Thymus (tissue), 11 donors: ENCODE measurements at regions not wholly inside any gene's neighbourhood (a gene's known extent, or its start where the extent isn't known, plus 50 kb on each side); places are given as distances from the start of the nearest gene placed in this dataset.
"Not testable (repeated sequence)": the region's sequence is repeated elsewhere in the genome, so short reads cannot be mapped to it uniquely, and the experiment has no call there.

Experiments used
- DNase-seq, 9 donors: peaks; one replicate each; pipeline ENCODE4 v3.0.0-alpha.2; 2013; ENCODE audit warnings: low spot score in 9 of 9, low read depth in 6 of 9, missing footprints in 1 of 9
- H3K27ac ChIP-seq, 2 donors: one replicate each; pipeline ENCODE4 v1.5.1; 2013; ENCODE audit warnings: control low read depth in 1 of 2, low read depth in 1 of 2, low read length in 1 of 2, mild to moderate bottlenecking in 1 of 2, moderate library complexity in 1 of 2
- H3K27me3 ChIP-seq, 2 donors: one replicate each; pipeline ENCODE4 v1.5.1; 2013; ENCODE audit warnings: low read length in 1 of 2; ENCODE audit not compliant: control insufficient read depth in 2 of 2, insufficient read depth in 1 of 2
- H3K36me3 ChIP-seq, 2 donors: one replicate each; pipeline ENCODE4 v1.5.1; 2013; ENCODE audit warnings: low read length in 1 of 2, mild to moderate bottlenecking in 1 of 2, moderate library complexity in 1 of 2; ENCODE audit not compliant: control insufficient read depth in 2 of 2, insufficient read depth in 2 of 2
- H3K4me1 ChIP-seq, 2 donors: one replicate each; pipeline ENCODE4 v1.5.1; 2013; ENCODE audit warnings: low read length in 2 of 2; ENCODE audit not compliant: control insufficient read depth in 2 of 2, insufficient read depth in 2 of 2
- H3K4me3 ChIP-seq, 2 donors: one replicate each; pipeline ENCODE4 v1.5.1; 2013; ENCODE audit warnings: low read length in 2 of 2, control low read depth in 1 of 2, mild to moderate bottlenecking in 1 of 2
- H3K9me3 ChIP-seq, 2 donors: one replicate each; pipeline ENCODE4 v1.5.1; 2013; ENCODE audit warnings: low read length in 1 of 2, mild to moderate bottlenecking in 1 of 2; ENCODE audit not compliant: control insufficient read depth in 2 of 2, insufficient read depth in 1 of 2
- WGBS: extraction: QIAGEN DNeasy Blood & Tissue Kit; methylation state at CpG from one replicate; pipeline ENCODE4 v1.1.7; 2013; 5-methylcytosine and 5-hydroxymethylcytosine counted together
- donor health status: healthy.

- no peak overlapping the region for H3K4me3 ChIP-seq
- H3K9me3 ChIP-seq: no peaks in the 10 kb centered on the region
- peaks cover 26 to 40% of the 10 kb centered on the region in 2 donors for H3K27me3 ChIP-seq
- no peaks in the 10 kb centered on the region for H3K36me3 ChIP-seq
- H3K4me1 ChIP-seq: no peaks in the 10 kb centered on the region
- 94% methylated on average over 4 of the region's 4 CpGs for WGBS
- DNase-seq: no peak
- no peak overlapping the region for H3K27ac ChIP-seq
Measured at GRCh38 chr1:47594627-47595026, 156.8 kb downstream of the FOXD2 start.

GRCh38 chr1:47596328-47596727, 158.5 kb downstream of the FOXD2 start:
- no peaks in the 10 kb centered on the region for H3K36me3 ChIP-seq
- H3K4me3 ChIP-seq: no peak overlapping the region
- no peaks in the 10 kb centered on the region for H3K4me1 ChIP-seq
- H3K9me3 ChIP-seq: no peaks in the 10 kb centered on the region
- peaks cover 26 to 32% of the 10 kb centered on the region in 2 donors for H3K27me3 ChIP-seq
- H3K27ac ChIP-seq: no peak overlapping the region
- 90% methylated on average over 3 of the region's 3 CpGs for WGBS
- no peak for DNase-seq

GRCh38 chr1:47598357-47598756, 160.5 kb downstream of the FOXD2 start:
- H3K27ac ChIP-seq: no peak overlapping the region
- peaks cover 12 to 16% of the 10 kb centered on the region in 2 donors for H3K27me3 ChIP-seq
- 81% methylated on average over 8 of the region's 8 CpGs for WGBS
- DNase-seq: no peak
- H3K9me3 ChIP-seq: peaks cover 0 to 4% of the 10 kb centered on the region in 2 donors
- H3K4me1 ChIP-seq: no peaks in the 10 kb centered on the region
- no peak overlapping the region for H3K4me3 ChIP-seq
- no peaks in the 10 kb centered on the region for H3K36me3 ChIP-seq

- over 99% methylated on average over 3 of the region's 3 CpGs for WGBS
Measured at GRCh38 chr1:47599777-47600176, 161.9 kb downstream of the FOXD2 start.

GRCh38 chr1:47602491-47602890, 164.6 kb downstream of the FOXD2 start:
- H3K4me3 ChIP-seq, H3K4me1 ChIP-seq, H3K9me3 ChIP-seq, H3K27me3 ChIP-seq, DNase-seq, H3K27ac ChIP-seq, H3K36me3 ChIP-seq: not testable (repeated sequence)
- 97% methylated on average over 11 of the region's 11 CpGs for WGBS

More at GRCh38 chr1:47599777-47600176, 161.9 kb downstream of the FOXD2 start:
- no peak for DNase-seq
- H3K4me3 ChIP-seq: no peak overlapping the region
- no peaks in the 10 kb centered on the region for H3K36me3 ChIP-seq
- H3K27me3 ChIP-seq: peaks cover 0 to 3% of the 10 kb centered on the region in 2 donors
- no peak overlapping the region for H3K27ac ChIP-seq
- H3K4me1 ChIP-seq: no peaks in the 10 kb centered on the region
- H3K9me3 ChIP-seq: peaks cover 0 to 4% of the 10 kb centered on the region in 2 donors

GRCh38 chr1:47604869-47605268, 167.0 kb downstream of the FOXD2 start:
- H3K4me3 ChIP-seq, DNase-seq, H3K4me1 ChIP-seq, H3K36me3 ChIP-seq, H3K27me3 ChIP-seq, H3K27ac ChIP-seq, H3K9me3 ChIP-seq: not testable (repeated sequence)
- 91% methylated on average over 1 of the region's 1 CpG for WGBS

- Histone ChIP-seq H3K9me3 (peaks cover 0 to 6% of the 10 kb centered on the region in 2 donors), H3K4me1 (no peaks in the 10 kb centered on the region), H3K27ac (no peak overlapping the region), H3K4me3 (no peak overlapping the region), H3K36me3 (no peaks in the 10 kb centered on the region), H3K27me3 (no peaks in the 10 kb centered on the region)
- no peak for DNase-seq
- WGBS: 96% methylated on average over 7 of the region's 7 CpGs
Measured at GRCh38 chr1:47608296-47608875, 170.5 kb downstream of the FOXD2 start.

- DNase-seq: no peak
- no peak overlapping the region for H3K4me3 ChIP-seq
Measured at GRCh38 chr1:47611992-47612391, 174.1 kb downstream of the FOXD2 start.

GRCh38 chr1:47612819-47613218, 175.0 kb downstream of the FOXD2 start:
- WGBS: 99% methylated on average over 1 of the region's 1 CpG
- no peaks in the 10 kb centered on the region for H3K4me1 ChIP-seq

More at GRCh38 chr1:47611992-47612391, 174.1 kb downstream of the FOXD2 start:
- Histone ChIP-seq H3K27me3 (no peaks in the 10 kb centered on the region), H3K9me3 (peaks cover 0 to 6% of the 10 kb centered on the region in 2 donors), H3K36me3 (no peaks in the 10 kb centered on the region), H3K27ac (no peak overlapping the region), H3K4me1 (no peaks in the 10 kb centered on the region)
- WGBS: 90% methylated on average over 2 of the region's 2 CpGs

More at GRCh38 chr1:47612819-47613218, 175.0 kb downstream of the FOXD2 start:
- no peaks in the 10 kb centered on the region for H3K36me3 ChIP-seq
- peaks cover 0 to 6% of the 10 kb centered on the region in 2 donors for H3K9me3 ChIP-seq
- DNase-seq: no peak
- H3K4me3 ChIP-seq: no peak overlapping the region
- H3K27me3 ChIP-seq: no peaks in the 10 kb centered on the region
- H3K27ac ChIP-seq: no peak overlapping the region
